ENCODE measurements at regions not wholly inside any gene's neighbourhood (a gene's known extent, or its start where the extent isn't known, plus 50 kb on each side); places are given as distances from the start of the nearest gene placed in this dataset.

DNA sequence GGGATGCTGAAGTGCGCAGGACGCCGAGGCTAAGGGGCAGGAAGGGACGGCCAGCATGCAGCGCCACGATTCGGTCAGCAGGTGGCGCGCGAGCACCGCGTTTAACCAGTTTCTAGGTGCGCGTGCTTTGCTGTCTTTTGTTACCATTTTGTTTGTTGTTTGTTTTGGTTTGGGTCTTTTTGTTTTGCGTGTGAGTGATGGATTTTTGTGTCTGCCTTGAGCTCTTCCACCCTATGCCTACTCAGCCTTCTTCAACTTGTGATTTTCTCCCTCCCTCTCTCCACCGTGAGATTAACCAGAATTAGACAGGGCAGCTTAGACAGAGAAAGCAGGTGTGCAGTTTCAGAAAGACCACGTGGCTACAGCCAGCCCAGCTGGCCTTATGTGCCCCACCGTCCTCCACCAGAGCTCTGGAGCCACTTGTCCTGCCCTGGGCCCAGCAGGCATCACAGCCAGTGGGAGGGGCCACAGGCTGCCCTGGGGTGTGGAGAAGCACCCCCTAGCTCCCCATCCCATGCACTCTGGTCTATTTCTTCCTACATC is 180.2 kb downstream of the RNF144A start:
- WGBS (ENCODE audit: extremely low coverage, insufficient read length, low lambda C conversion rate), result no CpG with 5 or more reads among the region's 18 CpGs
- TF ChIP-seq, protein P1, sequence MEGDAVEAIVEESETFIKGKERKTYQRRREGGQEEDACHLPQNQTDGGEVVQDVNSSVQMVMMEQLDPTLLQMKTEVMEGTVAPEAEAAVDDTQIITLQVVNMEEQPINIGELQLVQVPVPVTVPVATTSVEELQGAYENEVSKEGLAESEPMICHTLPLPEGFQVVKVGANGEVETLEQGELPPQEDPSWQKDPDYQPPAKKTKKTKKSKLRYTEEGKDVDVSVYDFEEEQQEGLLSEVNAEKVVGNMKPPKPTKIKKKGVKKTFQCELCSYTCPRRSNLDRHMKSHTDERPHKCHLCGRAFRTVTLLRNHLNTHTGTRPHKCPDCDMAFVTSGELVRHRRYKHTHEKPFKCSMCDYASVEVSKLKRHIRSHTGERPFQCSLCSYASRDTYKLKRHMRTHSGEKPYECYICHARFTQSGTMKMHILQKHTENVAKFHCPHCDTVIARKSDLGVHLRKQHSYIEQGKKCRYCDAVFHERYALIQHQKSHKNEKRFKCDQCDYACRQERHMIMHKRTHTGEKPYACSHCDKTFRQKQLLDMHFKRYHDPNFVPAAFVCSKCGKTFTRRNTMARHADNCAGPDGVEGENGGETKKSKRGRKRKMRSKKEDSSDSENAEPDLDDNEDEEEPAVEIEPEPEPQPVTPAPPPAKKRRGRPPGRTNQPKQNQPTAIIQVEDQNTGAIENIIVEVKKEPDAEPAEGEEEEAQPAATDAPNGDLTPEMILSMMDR (conservative IDR thresholded peaks at IDR 0.05), result peak; percentile 99
- peak overlapping the region; percentile 15 for H4K5ac ChIP-seq (ENCODE audit: insufficient read length, low read depth, low read length)
- H3T11ph ChIP-seq (ENCODE audit: low read length), result no peak overlapping the region
- H3K14ac ChIP-seq (ENCODE audit: insufficient read depth, low read length), result no peak overlapping the region
- peak overlapping the region in 2 of 3 experiments; percentile 3 to 44; a peak in 3 of 7 replicates for H3K27ac Mint-ChIP-seq
- H3K23ac ChIP-seq (ENCODE audit: insufficient read length, low read depth, low read length), result no peak overlapping the region
- no peaks in the 10 kb centered on the region for H3K9me3 Mint-ChIP-seq
- peaks cover 6 to 8% of the 10 kb centered on the region in 2 experiments for H3K4me1 Mint-ChIP-seq
- no peaks in the 10 kb centered on the region for H3K4me1 ChIP-seq (ENCODE audit: insufficient read depth, low read length)
- H2BK120ac ChIP-seq (ENCODE audit: low read depth, low read length, poor library complexity, severe bottlenecking), result no peak overlapping the region
- H3K79me2 ChIP-seq (ENCODE audit: insufficient read depth, low read length), result no peaks in the 10 kb centered on the region
- no peaks in the 10 kb centered on the region; a peak in 1 of 7 replicates for H3K36me3 Mint-ChIP-seq (ENCODE audit: insufficient read depth in 1 of 3, low read depth in 3 of 3)
- peak overlapping the region; percentile 9 for H3K4me2 ChIP-seq (ENCODE audit: insufficient read depth, insufficient read length, low read length)
- no peaks in the 10 kb centered on the region for H3K9me3 ChIP-seq (ENCODE audit: control insufficient read depth, low read depth, low read length)
- H4K91ac ChIP-seq (ENCODE audit: insufficient read length, low read depth, low read length), result no peak overlapping the region
- H3K27ac ChIP-seq (ENCODE audit: insufficient read length, low read depth, low read length), result no peak overlapping the region
- H3K79me1 ChIP-seq (ENCODE audit: insufficient read depth, low read depth, low read length, poor library complexity, severe bottlenecking), result no peaks in the 10 kb centered on the region
- H2AK5ac ChIP-seq (ENCODE audit: insufficient read length, low read length), result no peak overlapping the region
- peak; percentile 86 for DNase-seq
- no peak overlapping the region for H3K4ac ChIP-seq (ENCODE audit: low read depth, low read length)
- H2BK12ac ChIP-seq (ENCODE audit: insufficient read length, low read depth, low read length), result no peak overlapping the region
- no peak overlapping the region for H3K18ac ChIP-seq (ENCODE audit: insufficient read length, low read depth, low read length)
- H3K27me3 ChIP-seq (ENCODE audit: insufficient read depth, low read length), result no peaks in the 10 kb centered on the region
- peak overlapping the region; percentile 77 for H4K8ac ChIP-seq (replicated peaks; ENCODE audit: insufficient read length, low read depth, low read length)
- no peak overlapping the region for H3K56ac ChIP-seq (ENCODE audit: insufficient read length, low read depth, low read length)
- peaks cover 9% of the 10 kb centered on the region for H3K27me3 Mint-ChIP-seq (ENCODE audit: low read depth)
- no peak overlapping the region for H2BK5ac ChIP-seq (ENCODE audit: insufficient read length, low read length)
- H3K23me2 ChIP-seq (ENCODE audit: insufficient read length, low read depth, low read length, poor library complexity, severe bottlenecking), result no peaks in the 10 kb centered on the region
- no peak overlapping the region for H3K9ac ChIP-seq (ENCODE audit: extremely low read depth, insufficient read length, low read length)
- peak overlapping the region in 1 of 2 experiments; percentile 22; a peak in 3 of 5 replicates for H3K4me3 Mint-ChIP-seq
- no peak overlapping the region for H2BK20ac ChIP-seq (ENCODE audit: low read depth, low read length, poor library complexity, severe bottlenecking)
- no peaks in the 10 kb centered on the region for H4K20me1 ChIP-seq (ENCODE audit: control insufficient read depth, insufficient read depth, insufficient read length)
- H2BK15ac ChIP-seq (ENCODE audit: low read depth, low read length), result no peak overlapping the region
- peak overlapping the region; percentile 99 for H2AFZ ChIP-seq (ENCODE audit: low read length)

All from H9 (cell line).